Uterus (tissue), 3 donors: ENCODE measurements at regions not wholly inside any gene's neighbourhood (a gene's known extent, or its start where the extent isn't known, plus 50 kb on each side); places are given as distances from the start of the nearest gene placed in this dataset.

Source experiments
- DNase-seq, 2 donors: peaks; one replicate each; pipeline ENCODE4 v3.0.0-alpha.2; 2019 to 2020
- H3K27ac ChIP-seq, 2 donors: fragments of 200-600 bp; sonication (generic); 1 replicate in 1 of 2; 2 replicates in 1 of 2; pipeline ENCODE4 v1.5.1; 2016 to 2018
- H3K27me3 ChIP-seq, 2 donors: fragments of 200-600 bp; sonication (generic); one replicate each; pipeline ENCODE4 v1.5.1; 2018 to 2019; ENCODE audit warnings: control low read depth in 1 of 2
- H3K36me3 ChIP-seq, 2 donors: fragments of 200-600 bp; sonication (generic); one replicate each; pipeline ENCODE4 v1.5.1; 2019; ENCODE audit warnings: control low read depth in 1 of 2
- H3K4me1 ChIP-seq, 2 donors: fragments of 200-600 bp; sonication (generic); one replicate each; pipeline ENCODE4 v1.5.1; 2018 to 2019; ENCODE audit warnings: control low read depth in 1 of 2
- H3K4me3 ChIP-seq, 2 donors: fragments of 200-600 bp; sonication (generic); 1 replicate in 1 of 2; 2 replicates in 1 of 2; pipeline ENCODE4 v1.5.1; 2018 to 2019; ENCODE audit warnings: mild to moderate bottlenecking in 1 of 2
- H3K9me3 ChIP-seq, 2 donors: fragments of 200-600 bp; sonication (generic); one replicate each; pipeline ENCODE4 v1.5.1; 2019; ENCODE audit warnings: control low read depth in 1 of 2
- POLR2A ChIP-seq, 2 donors: fragments of 450-650 bp; IDR thresholded peaks; one replicate each; pipeline ENCODE4 v1.6.1; 2016; ENCODE audit warnings: antibody characterized with exemption in 2 of 2, mild to moderate bottlenecking in 1 of 2, moderate library complexity in 1 of 2
- intact Hi-C: fragments of 100-400 bp; cut with DNase I; formaldehyde crosslinking; loops from one replicate; pipeline ENCODE4 v1.15.1; 2023; ENCODE audit warnings: low total_unique reads
- TF ChIP-seq, protein P1 (sequence below), 4 experiments: fragments of 200-600 bp in 2 of 4; fragments of 450-650 bp in 2 of 4; sonication (generic) in 2 of 4; IDR thresholded peaks; one replicate each; pipeline ENCODE4 v1.5.1; 2016 to 2019; ENCODE audit warnings: antibody characterized with exemption in 4 of 4, mild to moderate bottlenecking in 2 of 4, moderate library complexity in 1 of 4
- donor health status: DM: yes; HTN: yes; CAD: no.

- no peaks in the 10 kb centered on the region for H3K27me3 ChIP-seq
- no peak for TF ChIP-seq POLR2A (IDR thresholded peaks at IDR 0.05)
- TF ChIP-seq, protein P1, sequence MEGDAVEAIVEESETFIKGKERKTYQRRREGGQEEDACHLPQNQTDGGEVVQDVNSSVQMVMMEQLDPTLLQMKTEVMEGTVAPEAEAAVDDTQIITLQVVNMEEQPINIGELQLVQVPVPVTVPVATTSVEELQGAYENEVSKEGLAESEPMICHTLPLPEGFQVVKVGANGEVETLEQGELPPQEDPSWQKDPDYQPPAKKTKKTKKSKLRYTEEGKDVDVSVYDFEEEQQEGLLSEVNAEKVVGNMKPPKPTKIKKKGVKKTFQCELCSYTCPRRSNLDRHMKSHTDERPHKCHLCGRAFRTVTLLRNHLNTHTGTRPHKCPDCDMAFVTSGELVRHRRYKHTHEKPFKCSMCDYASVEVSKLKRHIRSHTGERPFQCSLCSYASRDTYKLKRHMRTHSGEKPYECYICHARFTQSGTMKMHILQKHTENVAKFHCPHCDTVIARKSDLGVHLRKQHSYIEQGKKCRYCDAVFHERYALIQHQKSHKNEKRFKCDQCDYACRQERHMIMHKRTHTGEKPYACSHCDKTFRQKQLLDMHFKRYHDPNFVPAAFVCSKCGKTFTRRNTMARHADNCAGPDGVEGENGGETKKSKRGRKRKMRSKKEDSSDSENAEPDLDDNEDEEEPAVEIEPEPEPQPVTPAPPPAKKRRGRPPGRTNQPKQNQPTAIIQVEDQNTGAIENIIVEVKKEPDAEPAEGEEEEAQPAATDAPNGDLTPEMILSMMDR (IDR thresholded peaks at IDR 0.05): no peak
- H3K4me1 ChIP-seq: peaks cover 0 to 4% of the 10 kb centered on the region in 2 donors
- H3K9me3 ChIP-seq: no peaks in the 10 kb centered on the region
- intact Hi-C loops: no loop called here
- no peak overlapping the region for H3K4me3 ChIP-seq
- H3K27ac ChIP-seq: peak overlapping the region; percentile 71 to 80
- no peak for DNase-seq
- no peaks in the 10 kb centered on the region for H3K36me3 ChIP-seq
These were observed 324.4 kb upstream of the RTL1 start for GRCh38 chr14:101227611-101228594.

DNA sequence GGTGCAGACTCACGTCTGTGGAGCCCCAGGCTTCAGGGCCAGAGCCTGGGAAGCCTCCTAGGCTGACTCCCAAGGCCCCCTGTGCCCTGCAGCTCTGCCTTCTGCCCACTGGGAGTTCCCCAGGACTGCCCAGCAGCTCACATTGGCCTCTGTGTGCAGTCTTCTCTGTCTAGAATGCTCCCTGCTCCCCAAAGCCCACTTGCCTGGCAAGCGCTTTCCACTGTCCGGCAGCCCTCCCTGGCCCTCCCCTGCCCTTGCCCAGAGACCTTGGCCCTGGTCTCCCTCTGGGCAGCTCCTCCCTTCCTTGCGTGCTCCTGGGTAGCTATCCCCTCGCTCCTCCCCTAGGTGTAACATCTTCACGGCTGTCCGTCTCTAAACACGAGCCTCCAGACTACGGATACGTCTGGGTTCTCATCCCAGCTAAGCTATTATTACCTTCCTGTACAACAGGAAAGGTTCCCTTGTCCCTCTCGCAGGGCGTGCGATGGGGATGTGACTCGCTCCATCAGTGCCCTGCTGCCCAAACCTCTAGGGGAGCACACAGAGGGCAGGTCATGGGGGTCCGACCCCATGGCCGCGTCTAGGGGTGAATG lies 325.5 kb upstream of the RTL1 start:
- Histone ChIP-seq H3K4me3 (peak overlapping the region; percentile 28 to 30), H3K27me3 (no peaks in the 10 kb centered on the region), H3K9me3 (no peaks in the 10 kb centered on the region), H3K27ac (peak overlapping the region; percentile 71 to 80), H3K4me1 (peaks cover 0 to 4% of the 10 kb centered on the region in 2 donors), H3K36me3 (no peaks in the 10 kb centered on the region)
- TF ChIP-seq POLR2A (IDR thresholded peaks at IDR 0.05): no peak
- TF ChIP-seq, protein P1 (IDR thresholded peaks at IDR 0.05): peak in 2 of 4 experiments; percentile 17 to 38
- peak in 1 of 2 donors; percentile 43 for DNase-seq
- intact Hi-C loops: no loop called here

DNA sequence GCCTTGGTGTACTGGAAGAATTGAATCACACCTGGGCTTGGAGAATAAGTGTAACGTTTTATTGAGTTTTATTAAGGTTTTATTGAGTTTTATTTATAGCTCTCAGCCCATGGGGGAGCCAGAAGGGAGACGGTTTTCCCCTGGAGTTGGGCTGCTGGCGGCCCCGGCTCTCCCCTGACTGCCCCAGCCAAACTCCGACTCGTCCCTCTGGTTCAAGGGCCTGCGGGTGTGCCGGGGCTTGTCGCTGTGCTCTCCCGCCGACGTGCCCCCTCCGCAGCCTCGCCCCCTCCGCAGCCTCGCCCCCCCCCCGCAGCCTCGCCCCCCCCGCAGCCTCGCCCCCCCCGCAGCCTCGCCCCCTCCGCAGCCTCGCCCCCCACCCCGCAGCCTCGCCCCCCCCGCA lies 326.1 kb upstream of the RTL1 start:
- no peaks in the 10 kb centered on the region for H3K36me3 ChIP-seq
- H3K27ac ChIP-seq: peak overlapping the region; percentile 71 to 80
- TF ChIP-seq, protein P1 (IDR thresholded peaks at IDR 0.05): no peak
- TF ChIP-seq POLR2A (IDR thresholded peaks at IDR 0.05): no peak
- no peak for DNase-seq
- peaks cover 0 to 4% of the 10 kb centered on the region in 2 donors for H3K4me1 ChIP-seq
- peak overlapping the region; percentile 28 to 30 for H3K4me3 ChIP-seq
- no peaks in the 10 kb centered on the region for H3K9me3 ChIP-seq
- intact Hi-C loops: no loop called here
- no peaks in the 10 kb centered on the region for H3K27me3 ChIP-seq

GRCh38 chr14:101230161-101230850 lies 326.8 kb upstream of the RTL1 start:
- intact Hi-C loops: no loop called here
- Histone ChIP-seq H3K27ac (peak overlapping the region; percentile 63 to 80), H3K27me3 (no peaks in the 10 kb centered on the region), H3K4me3 (peak overlapping the region; percentile 14 to 16), H3K36me3 (no peaks in the 10 kb centered on the region), H3K9me3 (no peaks in the 10 kb centered on the region), H3K4me1 (peaks cover 0 to 4% of the 10 kb centered on the region in 2 donors)
- TF ChIP-seq, protein P1 (IDR thresholded peaks at IDR 0.05): no peak
- no peak for TF ChIP-seq POLR2A (IDR thresholded peaks at IDR 0.05)
- peak; percentile 61 to 73 for DNase-seq
